ENCODE measurements at regions not wholly inside any gene's neighbourhood (a gene's known extent, or its start where the extent isn't known, plus 50 kb on each side); places are given as distances from the start of the nearest gene placed in this dataset.

DNA sequence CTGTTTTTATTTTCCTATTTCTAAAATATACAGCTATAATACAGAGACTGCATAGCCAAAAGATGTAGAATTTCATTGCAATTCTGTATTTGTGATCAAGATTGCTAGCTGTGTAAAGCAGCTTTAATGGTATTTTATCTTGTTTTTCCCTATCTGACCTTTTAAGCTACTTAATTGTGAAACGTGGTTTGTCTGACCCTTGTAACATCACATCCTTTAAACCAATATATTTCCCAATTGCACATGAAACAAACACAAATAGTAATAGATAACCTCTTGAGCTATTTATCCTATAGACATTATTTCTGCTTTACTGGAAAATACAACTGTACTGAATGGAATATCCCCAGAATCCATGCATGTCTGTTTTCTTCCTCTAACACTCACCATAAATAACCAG, 112.2 kb upstream of the PLPPR4 start:
- DNase-seq: no peak

GRCh38 chr1:99163671-99164070, 100.6 kb upstream of the PLPPR4 start:
- no peak for DNase-seq

DNA sequence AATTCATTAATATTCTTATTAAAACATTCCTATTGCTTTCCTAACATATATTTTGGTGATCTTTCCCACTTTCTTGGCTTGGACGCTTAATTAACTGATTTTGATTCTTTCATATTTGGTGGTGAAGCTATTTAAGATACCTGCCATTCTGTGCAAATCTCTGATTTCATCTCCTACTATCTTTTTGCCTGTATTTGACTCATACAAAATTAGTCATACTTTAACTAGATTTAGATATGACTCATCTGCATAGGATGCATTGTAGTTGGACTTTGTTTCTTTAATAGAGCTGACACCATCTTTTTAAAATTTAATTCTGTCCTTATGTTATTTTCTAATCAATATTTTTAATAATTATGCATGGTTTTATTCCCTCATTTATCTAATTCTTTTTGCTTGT, 93.8 kb upstream of the PLPPR4 start:
- no peak for DNase-seq

- DNase-seq: no peak
Measured at GRCh38 chr1:99171184-99171813, 93.0 kb upstream of the PLPPR4 start.

DNA sequence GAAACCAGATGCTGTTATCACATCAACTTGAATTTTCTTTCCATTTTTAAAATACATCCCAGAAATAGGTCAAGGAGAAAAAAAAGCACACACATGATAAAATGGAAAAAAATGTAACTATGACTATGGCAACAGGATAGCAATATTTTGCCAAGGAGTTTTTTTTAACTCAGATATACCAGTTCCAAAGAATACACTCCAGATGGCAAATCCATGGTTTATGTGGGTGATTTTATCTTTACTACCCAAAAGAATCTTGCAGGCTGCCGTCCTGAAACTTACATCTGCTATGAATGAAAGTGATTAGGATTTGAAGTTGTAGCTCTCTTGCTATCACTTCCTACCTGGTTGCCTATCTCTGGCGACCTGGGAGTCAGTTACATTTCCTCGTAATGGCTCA, 91.0 kb upstream of the PLPPR4 start:
- DNase-seq: no peak

GRCh38 chr1:99173900-99174299, 90.4 kb upstream of the PLPPR4 start:
- DNase-seq: no peak

DNA sequence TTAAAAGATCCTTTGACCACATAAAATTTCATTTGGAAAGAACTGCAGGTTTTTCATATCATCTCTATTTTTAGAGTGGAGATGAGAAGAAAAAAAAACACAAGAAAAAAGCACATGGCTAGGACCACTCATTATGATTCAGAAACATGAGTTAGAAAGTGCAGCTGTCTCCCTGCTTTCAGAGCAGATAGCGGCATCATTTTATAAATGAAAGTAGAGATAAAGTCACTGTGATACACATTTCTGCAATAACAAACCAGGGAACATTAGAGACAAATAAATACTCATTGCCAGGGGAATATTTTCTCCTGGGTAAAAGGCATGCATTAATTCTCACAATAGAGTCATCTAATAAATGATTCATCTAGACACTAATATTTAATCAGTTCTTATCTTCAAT, 87.5 kb upstream of the PLPPR4 start:
- DNase-seq: no peak

- DNase-seq: no peak
Measured at GRCh38 chr1:99177465-99177864, 86.8 kb upstream of the PLPPR4 start.

- DNase-seq: peak in 50 of 56 donors; percentile 4 to 91 (median 50)
Measured at GRCh38 chr1:99180343-99180808, 83.9 kb upstream of the PLPPR4 start.

- no peak for DNase-seq
Measured at GRCh38 chr1:99180915-99181314, 83.4 kb upstream of the PLPPR4 start.

DNA sequence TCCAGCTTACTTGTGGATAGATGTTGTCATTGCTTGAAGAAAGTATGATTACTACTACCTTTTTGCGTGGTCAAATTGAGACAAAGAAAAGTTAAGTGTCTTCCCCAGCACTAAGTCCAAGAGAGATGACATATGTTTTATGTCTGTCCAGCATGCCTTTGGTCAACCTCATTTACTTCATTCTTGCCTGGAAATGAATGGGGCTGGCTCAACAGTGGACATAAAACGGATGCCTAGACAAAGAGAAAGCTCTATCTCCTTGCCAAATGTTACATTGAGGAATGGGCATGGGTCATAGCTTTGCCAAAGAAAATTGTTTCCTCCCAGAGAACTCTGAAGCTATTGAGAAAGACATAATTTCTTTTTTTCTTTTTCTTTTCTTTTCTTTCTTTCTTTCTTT, 82.4 kb upstream of the PLPPR4 start:
- no peak for DNase-seq

DNA sequence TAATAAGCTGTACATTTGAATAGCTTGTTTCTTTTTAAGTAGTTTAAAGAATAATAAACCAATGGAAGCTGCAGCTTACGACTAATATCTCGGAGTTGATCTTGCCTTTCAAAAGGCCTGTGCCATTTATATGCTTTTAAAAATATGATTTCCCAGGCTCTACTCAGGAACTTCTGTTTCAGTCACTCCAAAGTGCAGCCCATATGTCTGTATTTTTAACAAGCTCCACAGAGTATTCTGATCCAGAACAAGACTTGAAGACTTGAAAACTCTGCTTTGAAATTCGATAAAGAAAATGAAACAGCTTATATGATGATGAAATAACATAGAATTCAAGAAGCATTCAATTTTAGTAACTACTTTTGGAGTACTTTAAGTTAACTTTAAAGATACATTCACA, 79.1 kb upstream of the PLPPR4 start:
- DNase-seq: no peak

DNA sequence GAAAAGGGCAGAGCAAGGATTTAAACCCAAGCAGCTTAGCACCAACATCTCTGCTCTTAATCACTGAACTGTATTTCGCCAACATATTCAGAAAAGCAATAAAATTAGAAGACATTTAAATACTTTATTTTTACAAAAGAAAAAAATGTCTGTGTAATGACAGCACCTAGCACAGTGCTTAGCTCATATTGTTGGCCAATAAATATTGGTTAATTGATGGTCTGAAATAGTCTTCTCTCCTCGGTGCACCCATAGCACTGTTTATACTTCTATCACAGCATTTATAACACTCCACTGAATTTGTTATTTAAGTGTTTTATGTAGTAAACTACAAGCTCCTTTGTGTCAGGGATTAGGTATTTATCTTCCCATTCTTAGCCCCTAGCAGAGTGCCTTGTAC, 70.9 kb upstream of the PLPPR4 start:
- no peak for DNase-seq

GRCh38 chr1:99198393-99198792, 65.9 kb upstream of the PLPPR4 start:
- DNase-seq: no peak

DNA sequence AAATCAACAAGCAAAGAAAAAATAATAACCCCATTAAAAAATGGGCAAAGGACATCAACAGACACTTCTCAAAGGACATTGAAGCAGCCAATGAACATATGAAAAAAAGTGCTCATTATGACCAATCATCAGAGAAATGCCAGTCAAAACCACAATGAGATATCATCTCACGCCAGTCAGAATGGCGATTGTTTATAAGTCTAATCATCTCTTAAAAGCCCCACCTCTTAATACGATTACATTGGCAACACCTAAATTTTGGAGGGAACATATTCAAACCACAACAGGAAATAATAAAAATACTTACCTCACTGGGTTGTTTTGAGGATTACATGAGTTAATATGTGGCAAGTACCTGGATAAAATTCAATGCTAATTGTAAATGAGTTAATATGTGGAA, 57.1 kb upstream of the PLPPR4 start:
- DNase-seq: no peak

All from nucleus accumbens (tissue), 56 donors.